ENCODE measurements at regions not wholly inside any gene's neighbourhood (a gene's known extent, or its start where the extent isn't known, plus 50 kb on each side); places are given as distances from the start of the nearest gene placed in this dataset.

DNA sequence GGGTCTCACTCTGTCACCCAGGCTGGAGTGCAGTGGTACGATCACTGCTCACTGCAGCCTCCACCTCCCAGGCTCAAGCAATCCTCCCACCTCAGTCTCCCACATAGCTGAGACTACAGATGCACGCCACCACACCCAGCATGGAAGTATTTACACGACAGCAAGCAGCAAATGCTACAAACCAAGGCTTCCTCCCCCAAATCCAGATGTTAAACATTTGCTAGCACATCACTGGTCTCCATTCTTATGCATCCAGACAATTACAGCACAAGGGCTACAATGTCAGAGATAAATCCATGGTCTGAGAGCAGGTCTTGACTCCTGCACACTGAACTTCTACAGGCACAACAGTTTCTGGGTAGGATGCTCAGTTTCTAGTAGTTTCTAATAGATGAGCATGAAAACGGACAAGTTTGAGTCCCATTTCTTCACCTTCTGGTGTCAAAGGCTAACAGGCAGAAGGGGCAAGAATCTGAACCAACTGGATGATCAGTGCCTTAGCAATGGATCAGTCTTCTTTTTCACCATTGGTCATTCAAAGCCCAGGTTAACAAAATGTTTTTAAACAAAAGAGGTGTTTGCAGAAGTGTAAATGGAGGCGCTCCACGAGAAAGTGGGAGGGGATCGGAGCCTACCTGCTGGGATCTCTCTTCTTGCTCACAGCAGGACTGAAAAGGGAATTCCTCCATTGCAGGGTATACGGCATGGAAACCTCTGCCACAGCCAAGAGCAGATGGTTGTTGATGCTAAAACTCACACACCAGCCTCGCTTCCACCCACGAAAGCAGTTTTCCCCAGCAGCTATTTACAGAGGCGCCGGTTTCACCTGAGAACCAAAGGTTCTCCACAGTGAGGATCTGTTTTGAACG lies 135.0 kb upstream of the ARL4C start:
- DNase-seq = no peak

GRCh38 chr2:234630801-234631261 lies 133.9 kb upstream of the ARL4C start:
- no peak for DNase-seq

GRCh38 chr2:234629596-234629995 lies 132.7 kb upstream of the ARL4C start:
- no peak for DNase-seq

DNA sequence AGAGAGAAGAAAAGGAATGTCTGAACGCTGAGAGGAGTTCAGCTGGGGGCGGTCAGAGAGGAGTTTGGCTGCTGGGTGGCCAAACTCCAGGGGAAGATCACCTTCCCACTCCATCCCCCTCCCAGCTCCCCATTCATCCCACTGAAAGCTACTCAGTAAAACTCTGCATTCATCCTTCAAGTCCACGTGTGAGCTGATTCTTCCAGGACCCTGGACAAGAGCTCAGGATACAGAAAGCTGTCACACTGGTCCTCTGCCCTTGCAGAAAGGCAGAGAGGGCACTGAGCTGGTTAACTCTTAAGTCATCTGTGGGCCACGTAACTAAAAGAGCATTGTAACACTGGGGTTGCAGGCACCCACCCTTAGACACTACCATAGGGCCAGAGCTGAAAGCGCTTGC lies 132.1 kb upstream of the ARL4C start:
- no peak for DNase-seq

DNA sequence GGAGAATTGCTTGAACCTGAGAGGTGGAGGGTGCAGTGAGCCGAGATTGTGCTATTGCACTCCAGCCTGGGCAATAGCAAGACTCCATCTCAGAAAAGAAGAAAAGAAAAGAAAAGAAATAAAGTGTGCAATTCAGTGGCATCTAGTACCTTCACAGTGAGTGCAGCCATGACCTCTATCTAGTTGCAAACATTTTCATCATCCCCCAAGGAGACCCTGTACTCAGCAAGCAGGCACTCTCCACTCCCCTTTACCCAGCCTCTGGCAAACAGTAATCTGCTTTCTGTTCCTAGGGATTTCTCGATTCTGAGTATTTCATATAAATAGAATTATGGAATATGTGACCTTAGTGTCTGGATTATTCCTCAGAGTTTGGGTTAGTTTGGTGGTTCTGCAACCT lies 130.4 kb upstream of the ARL4C start:
- no peak for DNase-seq

DNA sequence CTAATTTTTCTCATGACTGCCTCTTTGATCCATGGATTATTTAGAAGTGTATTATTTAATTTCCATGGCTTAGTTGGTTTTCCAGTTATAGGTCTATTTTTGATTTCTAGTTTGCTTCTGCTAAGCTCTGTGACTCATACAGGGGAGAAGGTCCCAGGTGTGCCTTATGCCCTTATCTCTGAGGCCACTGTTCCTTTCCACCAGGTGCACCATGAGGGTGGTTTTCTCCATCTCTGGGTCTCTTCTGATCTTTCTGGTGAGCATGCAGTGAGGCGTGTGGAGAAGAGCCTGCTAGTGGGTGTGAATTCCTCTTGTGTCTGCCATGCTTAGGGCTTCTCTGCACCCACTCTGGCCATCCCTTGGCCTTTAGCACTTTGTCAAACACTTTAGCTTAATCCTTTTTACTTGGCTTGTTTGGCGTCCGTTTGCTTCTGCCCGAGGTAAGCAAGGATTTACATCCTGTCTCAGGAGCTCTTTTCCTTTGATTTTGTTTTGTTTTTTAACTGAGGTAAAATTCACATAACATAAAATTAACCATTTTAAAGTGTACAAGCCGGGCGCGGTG lies 129.8 kb upstream of the ARL4C start:
- DNase-seq = no peak

DNA sequence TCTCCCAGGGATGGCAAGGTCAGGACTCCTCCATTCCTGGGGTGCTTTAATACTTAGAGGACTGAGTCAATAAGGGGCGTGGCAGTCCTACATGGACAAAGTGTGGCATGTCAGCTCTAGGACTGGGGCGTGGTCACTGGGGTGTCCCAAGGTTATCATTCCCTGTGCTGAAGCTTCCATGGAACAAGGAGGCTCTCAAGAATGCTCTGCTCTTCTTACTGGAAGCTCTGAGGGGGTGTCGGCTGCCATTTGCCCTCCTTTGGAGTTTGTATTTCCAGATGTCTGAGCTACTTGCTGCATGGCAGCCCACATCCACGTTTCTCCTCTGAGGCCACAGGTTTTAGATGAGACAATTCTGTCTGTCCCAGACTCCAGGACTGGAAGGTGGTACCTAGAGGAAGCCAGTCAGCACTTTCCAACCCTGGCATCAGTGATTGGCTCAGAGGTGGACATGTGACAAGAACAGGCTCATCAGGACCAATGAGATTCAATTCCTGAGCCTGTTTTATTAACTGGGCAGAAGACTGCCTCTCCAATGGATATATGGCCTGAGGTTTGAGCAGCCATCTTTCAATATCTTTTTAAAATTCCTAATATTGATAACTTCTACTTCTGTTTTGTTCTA lies 128.9 kb upstream of the ARL4C start:
- DNase-seq = no peak

DNA sequence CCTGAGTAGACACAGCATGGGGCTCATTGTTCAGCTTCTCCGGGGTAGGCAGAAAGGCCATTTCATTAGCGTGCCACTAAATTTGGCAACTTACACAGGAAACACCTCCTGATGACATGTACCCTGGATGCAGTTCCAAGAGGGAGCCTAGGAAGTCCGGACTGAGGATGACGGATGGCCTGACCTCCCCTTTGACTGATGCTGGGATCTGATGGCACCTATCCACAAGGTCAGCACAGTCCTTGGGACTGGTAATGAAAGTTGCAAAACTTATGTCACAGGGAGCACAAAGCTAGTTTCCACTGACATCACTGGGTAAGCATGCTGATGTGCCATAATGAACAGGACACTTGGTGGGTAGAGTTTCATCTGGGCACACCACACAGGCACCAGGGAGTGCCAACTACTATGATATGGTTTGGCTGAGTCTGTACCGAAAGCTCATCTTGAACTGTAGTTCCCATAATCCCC lies 126.7 kb upstream of the ARL4C start:
- no peak for DNase-seq

DNA sequence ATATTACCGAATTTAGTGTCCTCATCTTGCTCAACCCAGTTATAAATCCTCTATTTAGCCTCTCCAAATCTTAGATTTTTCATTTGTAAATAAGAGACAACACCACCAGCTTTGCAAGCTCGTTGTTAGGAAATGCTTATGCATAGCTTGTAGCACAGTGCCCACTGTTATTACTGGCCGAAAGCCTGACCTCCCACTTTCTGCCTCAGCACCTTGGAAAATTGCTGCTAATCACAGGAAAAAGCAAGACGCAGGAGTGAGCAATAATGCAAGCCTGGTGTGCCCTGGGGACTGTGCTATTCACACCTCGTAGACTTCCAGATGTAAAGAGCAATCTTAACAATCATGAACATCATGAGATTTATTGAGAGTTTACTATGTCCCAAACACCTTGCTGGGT lies 124.2 kb upstream of the ARL4C start:
- no peak for DNase-seq

- DNase-seq = no peak
Measured at GRCh38 chr2:234620018-234620417, 123.1 kb upstream of the ARL4C start.

DNA sequence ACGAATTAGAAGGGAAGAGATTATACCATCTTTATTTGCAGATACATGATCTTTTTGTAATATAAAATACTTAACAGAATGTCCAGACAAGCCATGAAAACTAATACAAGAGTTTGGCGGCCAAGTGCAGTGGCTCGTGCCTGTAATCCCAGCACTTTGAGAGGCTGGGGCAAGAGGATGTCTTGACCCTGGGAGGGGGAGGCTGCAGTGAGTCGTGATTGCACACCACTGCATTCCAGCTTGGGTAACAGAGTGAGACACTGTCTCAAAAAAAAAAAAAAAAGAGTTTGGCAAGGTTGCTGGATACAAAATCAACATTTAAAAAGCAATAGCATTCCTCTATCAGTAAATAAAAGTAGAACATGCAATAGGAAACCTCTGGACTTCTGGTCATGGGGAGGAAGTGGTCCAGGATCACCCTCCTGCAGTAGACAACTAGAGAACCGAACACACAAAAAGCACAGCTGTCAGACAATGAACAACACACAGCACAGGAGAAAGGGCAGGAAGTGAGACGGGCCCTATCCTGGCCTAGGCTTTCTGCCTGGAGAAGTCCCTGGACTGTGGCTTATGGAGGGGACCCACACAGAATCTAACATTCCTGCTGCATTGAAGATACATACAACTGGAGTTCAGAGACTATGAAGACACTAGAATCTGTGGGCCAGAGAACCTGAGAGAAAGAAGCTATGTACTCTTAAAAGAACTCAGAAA lies 118.9 kb upstream of the ARL4C start:
- no peak for DNase-seq

- DNase-seq = no peak
Measured at GRCh38 chr2:234611209-234611608, 114.3 kb upstream of the ARL4C start.

DNA sequence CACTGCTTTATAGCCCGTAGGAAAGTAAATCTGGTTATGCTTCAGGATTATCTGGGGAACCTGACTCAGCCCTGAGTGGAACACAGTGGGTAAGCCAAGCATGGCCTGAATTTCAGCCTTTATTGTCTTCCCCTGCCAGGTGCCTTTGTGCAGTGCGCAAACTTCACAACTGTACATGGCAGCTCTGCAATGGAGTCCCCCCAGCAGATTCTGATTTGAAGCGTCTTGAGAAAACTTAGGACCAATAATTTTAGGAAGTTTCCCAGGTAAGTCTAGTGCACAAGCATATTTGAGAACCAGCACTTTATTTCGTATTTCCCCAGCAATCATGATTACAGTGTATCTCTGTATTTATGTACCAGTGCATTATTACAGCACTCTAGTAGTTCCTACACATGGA lies 112.1 kb upstream of the ARL4C start:
- no peak for DNase-seq

DNA sequence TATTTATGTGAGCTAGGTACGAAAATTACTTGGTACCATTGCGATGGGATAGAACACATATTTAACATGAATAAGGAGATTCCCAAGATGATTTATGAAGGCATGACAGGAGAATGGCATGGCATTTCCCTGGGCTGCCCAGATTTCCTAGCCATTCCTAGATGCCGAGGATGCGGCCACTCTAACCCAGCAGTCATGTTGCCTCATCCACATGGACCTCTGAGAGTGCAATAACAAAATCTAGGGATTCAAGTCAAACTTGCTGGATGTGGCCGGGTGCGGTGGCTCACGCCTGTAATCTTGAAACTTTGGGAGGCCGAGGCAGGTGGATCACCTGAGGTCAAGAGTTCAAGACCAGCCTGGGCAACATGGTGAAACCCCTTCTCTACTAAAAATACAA lies 110.8 kb upstream of the ARL4C start:
- no peak for DNase-seq

DNA sequence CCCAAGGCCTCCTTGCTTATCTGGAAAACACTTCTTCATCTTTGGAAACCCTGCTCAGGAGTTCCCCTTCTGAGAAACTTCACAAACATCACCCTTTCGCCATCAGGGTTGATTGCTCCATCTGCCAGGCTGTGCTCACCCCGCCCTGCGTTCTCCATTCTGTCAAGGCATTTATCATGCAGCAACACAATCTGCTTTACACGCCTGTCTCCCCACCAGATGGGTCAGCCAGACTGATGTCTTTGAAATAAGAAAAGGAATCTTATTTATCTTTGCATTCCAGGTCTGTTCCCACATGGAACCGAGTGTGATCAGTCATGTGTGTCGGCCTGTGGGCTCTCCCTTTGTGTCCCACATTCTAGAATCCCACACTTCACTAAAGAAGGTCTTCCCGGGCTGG lies 110.0 kb upstream of the ARL4C start:
- no peak for DNase-seq

GRCh38 chr2:234603619-234604018 lies 106.7 kb upstream of the ARL4C start:
- no peak for DNase-seq

DNA sequence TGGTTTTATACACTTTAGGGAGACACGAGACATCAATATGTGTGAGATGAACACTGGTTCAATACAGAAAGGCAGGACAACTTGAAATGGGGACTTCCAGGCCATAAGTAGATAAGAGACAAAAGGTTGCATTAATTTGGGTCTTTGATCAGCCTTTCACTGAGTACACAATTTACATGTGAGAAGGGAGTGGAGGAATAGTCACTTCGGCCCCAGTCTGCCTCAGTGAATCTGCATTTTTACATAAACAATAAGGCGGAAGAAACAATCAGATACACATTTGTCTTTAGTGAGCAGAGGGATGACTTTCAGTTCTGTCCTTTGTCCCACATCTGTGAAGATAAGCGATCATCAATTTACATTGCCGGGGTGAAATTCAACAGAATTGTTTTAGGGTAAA lies 104.3 kb upstream of the ARL4C start:
- no peak for DNase-seq

DNA sequence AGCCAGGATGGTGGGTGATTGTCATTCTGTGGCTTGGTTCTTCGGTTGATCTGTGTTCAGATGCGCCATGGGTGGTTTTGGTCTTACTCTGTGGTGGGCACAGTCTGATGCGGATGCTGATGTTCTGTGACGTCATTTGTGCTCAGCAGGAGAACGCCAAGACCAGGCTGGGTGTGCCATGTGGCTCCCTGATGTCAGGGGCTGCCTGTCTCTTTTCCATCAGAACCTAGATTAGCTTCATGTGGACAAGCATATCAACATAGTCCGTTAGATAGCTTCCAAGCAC lies 100.6 kb upstream of the ARL4C start:
- DNase-seq = no peak

GRCh38 chr2:234596696-234597575 lies 100.1 kb upstream of the ARL4C start:
- no peak for DNase-seq

DNA sequence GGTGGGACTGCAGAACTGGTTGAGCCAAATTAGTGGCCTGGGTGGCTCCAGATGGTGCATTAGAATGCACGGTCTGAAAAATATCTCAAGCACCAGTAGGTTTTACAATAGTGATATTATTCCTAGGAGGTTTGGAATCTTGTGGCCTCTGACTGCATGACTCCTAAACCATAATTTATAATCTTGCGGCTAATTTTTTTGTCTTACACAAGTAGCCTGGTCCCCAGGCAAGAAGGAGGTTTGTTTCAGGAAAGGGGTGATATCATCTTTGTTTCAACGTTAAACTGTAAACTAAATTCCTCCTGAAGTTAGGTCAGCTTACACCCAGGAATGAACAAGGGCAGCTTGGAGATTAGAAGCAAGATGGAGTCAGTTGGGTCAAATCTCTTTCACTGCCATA lies 98.9 kb upstream of the ARL4C start:
- DNase-seq = no peak

GRCh38 chr2:234594715-234595114 lies 97.8 kb upstream of the ARL4C start:
- no peak for DNase-seq

DNA sequence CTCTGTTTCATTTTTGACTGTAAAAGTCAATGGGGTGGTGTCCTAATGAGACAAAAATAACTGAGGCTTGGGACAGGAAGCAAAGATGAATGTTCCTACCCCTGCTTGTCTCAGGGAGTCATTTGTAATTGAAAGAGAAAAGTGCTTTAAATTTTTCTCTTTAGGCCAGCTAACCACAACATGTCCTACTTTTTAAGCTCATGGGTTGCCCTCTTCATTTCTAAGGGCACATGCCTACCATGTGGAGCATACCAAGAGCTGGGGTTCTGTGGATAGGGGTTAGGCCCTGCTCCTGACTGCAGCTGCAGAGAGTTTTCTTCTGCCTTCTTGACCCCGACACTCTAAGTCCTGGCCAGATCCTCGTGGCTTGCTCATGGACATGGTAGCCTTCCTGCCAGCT lies 96.8 kb upstream of the ARL4C start:
- DNase-seq = no peak

DNA sequence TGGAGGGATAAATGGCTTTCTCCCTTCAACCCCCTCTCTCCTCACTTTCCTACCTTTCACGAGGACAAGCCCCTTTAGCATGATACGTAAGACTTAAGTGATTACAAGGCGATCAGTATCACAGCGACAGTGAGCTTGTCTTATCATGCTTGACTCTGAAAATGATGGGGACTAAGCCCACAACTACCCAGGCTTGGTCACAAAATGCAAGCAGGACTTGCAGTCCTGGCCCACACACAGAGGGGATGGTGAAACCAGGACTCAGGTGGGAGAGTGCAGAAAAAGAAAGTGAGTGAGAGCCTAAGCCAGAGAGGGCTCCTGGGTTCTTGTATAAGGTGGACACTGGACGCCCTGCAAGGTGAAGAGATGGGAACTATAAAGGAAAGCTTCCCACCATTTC lies 95.7 kb upstream of the ARL4C start:
- DNase-seq = no peak
